IPS-20b (cell line): ENCODE measurements at regions not wholly inside any gene's neighbourhood (a gene's known extent, or its start where the extent isn't known, plus 50 kb on each side); places are given as distances from the start of the nearest gene placed in this dataset.

Experiments
- H3K27ac ChIP-seq: one replicate; pipeline ENCODE4 v1.5.1; 2013; ENCODE audit warnings: low read length
- H3K27me3 ChIP-seq: 2 replicates; pipeline ENCODE4 v1.6.1; 2013; ENCODE audit warnings: mild to moderate bottlenecking, low read length, inconsistent platforms; ENCODE audit not compliant: insufficient read depth
- H3K36me3 ChIP-seq: 2 replicates; pipeline ENCODE4 v1.6.1; 2013; ENCODE audit warnings: low read depth, mild to moderate bottlenecking, inconsistent platforms, low read length, moderate library complexity; ENCODE audit not compliant: insufficient read depth
- H3K4me1 ChIP-seq: 2 replicates; pipeline ENCODE4 v1.6.1; 2013; ENCODE audit warnings: mild to moderate bottlenecking, control low read depth, inconsistent platforms, low read length, moderate library complexity; ENCODE audit not compliant: insufficient read depth
- H3K4me3 ChIP-seq: 2 replicates; pipeline ENCODE4 v1.5.1; 2013; ENCODE audit warnings: mild to moderate bottlenecking, low read length, inconsistent platforms
- H3K9ac ChIP-seq: 2 replicates; pipeline ENCODE4 v1.6.1; 2013; ENCODE audit warnings: low read depth, mild to moderate bottlenecking, inconsistent platforms, low read length, moderate library complexity
- H3K9me3 ChIP-seq: 2 replicates; pipeline ENCODE4 v1.6.1; 2013; ENCODE audit warnings: mild to moderate bottlenecking, low read depth, low read length, inconsistent platforms; ENCODE audit not compliant: insufficient read depth

GRCh38 chr5:82389347-82389746 lies 111.2 kb upstream of the RPS23 start:
- H3K4me1 ChIP-seq = no peaks in the 10 kb centered on the region
- H3K27ac ChIP-seq = no peak overlapping the region
- H3K27me3 ChIP-seq = no peaks in the 10 kb centered on the region
- no peak overlapping the region for H3K9ac ChIP-seq
- no peak overlapping the region for H3K4me3 ChIP-seq
- H3K9me3 ChIP-seq = no peaks in the 10 kb centered on the region; the same call in 1 of the 2 replicates
- no peaks in the 10 kb centered on the region for H3K36me3 ChIP-seq

GRCh38 chr5:82388181-82388580 lies 110.0 kb upstream of the RPS23 start:
- Histone ChIP-seq H3K9me3 (no peaks in the 10 kb centered on the region; the same call in 1 of the 2 replicates), H3K27ac (no peak overlapping the region), H3K9ac (no peak overlapping the region), H3K4me1 (no peaks in the 10 kb centered on the region), H3K27me3 (no peaks in the 10 kb centered on the region), H3K4me3 (no peak overlapping the region), H3K36me3 (no peaks in the 10 kb centered on the region)

- H3K4me1 ChIP-seq = no peaks in the 10 kb centered on the region
- H3K9ac ChIP-seq = no peak overlapping the region
- no peak overlapping the region for H3K4me3 ChIP-seq
- no peaks in the 10 kb centered on the region for H3K36me3 ChIP-seq
- no peak overlapping the region for H3K27ac ChIP-seq
- H3K9me3 ChIP-seq = no peaks in the 10 kb centered on the region; the same call in 1 of the 2 replicates
- no peaks in the 10 kb centered on the region for H3K27me3 ChIP-seq
Measured at GRCh38 chr5:82387819-82388166, 109.6 kb upstream of the RPS23 start.

GRCh38 chr5:82387001-82387818 lies 109.1 kb upstream of the RPS23 start:
- Histone ChIP-seq H3K27me3 (no peaks in the 10 kb centered on the region), H3K36me3 (no peaks in the 10 kb centered on the region), H3K27ac (no peak overlapping the region), H3K4me3 (no peak overlapping the region), H3K9ac (no peak overlapping the region), H3K4me1 (no peaks in the 10 kb centered on the region), H3K9me3 (no peaks in the 10 kb centered on the region)

- no peaks in the 10 kb centered on the region for H3K27me3 ChIP-seq
- H3K36me3 ChIP-seq = no peaks in the 10 kb centered on the region
- H3K4me3 ChIP-seq = no peak overlapping the region
- no peak overlapping the region for H3K9ac ChIP-seq
- no peaks in the 10 kb centered on the region for H3K9me3 ChIP-seq
- no peaks in the 10 kb centered on the region for H3K4me1 ChIP-seq
- H3K27ac ChIP-seq = no peak overlapping the region
Measured at GRCh38 chr5:82386576-82386975, 108.4 kb upstream of the RPS23 start.

- Histone ChIP-seq H3K9ac (no peak overlapping the region), H3K9me3 (peaks cover 6% of the 10 kb centered on the region; the same call in 1 of the 2 replicates), H3K4me1 (0 out of 2 replicates have a peak, but pooled peaks cover 4% of the 10 kb centered on the region), H3K27ac (no peak overlapping the region), H3K36me3 (no peaks in the 10 kb centered on the region), H3K4me3 (no peak overlapping the region), H3K27me3 (no peaks in the 10 kb centered on the region)
Measured at GRCh38 chr5:82384034-82384750, 106.0 kb upstream of the RPS23 start.

GRCh38 chr5:82381591-82381990 lies 103.4 kb upstream of the RPS23 start:
- Histone ChIP-seq H3K9ac (no peak overlapping the region), H3K9me3 (peaks cover 10% of the 10 kb centered on the region; the same call in 1 of the 2 replicates), H3K4me1 (peaks cover 6% of the 10 kb centered on the region; the same call in 1 of the 2 replicates), H3K4me3 (no peak overlapping the region), H3K36me3 (no peaks in the 10 kb centered on the region), H3K27me3 (no peaks in the 10 kb centered on the region), H3K27ac (no peak overlapping the region)

- Histone ChIP-seq H3K36me3 (no peaks in the 10 kb centered on the region), H3K4me1 (peaks cover 8% of the 10 kb centered on the region; the same call in 1 of the 2 replicates), H3K9ac (no peak overlapping the region), H3K27me3 (no peaks in the 10 kb centered on the region), H3K9me3 (peaks cover 10% of the 10 kb centered on the region; the same call in 1 of the 2 replicates), H3K4me3 (no peak overlapping the region), H3K27ac (no peak overlapping the region)
Measured at GRCh38 chr5:82376307-82376706, 98.2 kb upstream of the RPS23 start.

- Histone ChIP-seq H3K27me3 (no peaks in the 10 kb centered on the region), H3K9ac (no peak overlapping the region; the same call in 1 of the 2 replicates)
Measured at GRCh38 chr5:82375488-82376244, 97.5 kb upstream of the RPS23 start.

GRCh38 chr5:82374637-82375036 lies 96.5 kb upstream of the RPS23 start:
- Histone ChIP-seq H3K4me1 (peaks cover 4% of the 10 kb centered on the region; the same call in 1 of the 2 replicates), H3K36me3 (no peaks in the 10 kb centered on the region), H3K27ac (no peak overlapping the region), H3K27me3 (no peaks in the 10 kb centered on the region), H3K9me3 (peaks cover 5% of the 10 kb centered on the region; the same call in 1 of the 2 replicates), H3K4me3 (no peak overlapping the region), H3K9ac (no peak overlapping the region)

More at GRCh38 chr5:82375488-82376244, 97.5 kb upstream of the RPS23 start:
- Histone ChIP-seq H3K36me3 (no peaks in the 10 kb centered on the region), H3K4me3 (no peak overlapping the region), H3K4me1 (peaks cover 5% of the 10 kb centered on the region; the same call in 1 of the 2 replicates), H3K27ac (no peak overlapping the region), H3K9me3 (peaks cover 10% of the 10 kb centered on the region; the same call in 1 of the 2 replicates)

- Histone ChIP-seq H3K4me3 (no peak overlapping the region), H3K27ac (no peak overlapping the region), H3K36me3 (no peaks in the 10 kb centered on the region)
Measured at GRCh38 chr5:82367930-82368329, 89.8 kb upstream of the RPS23 start.

More at GRCh38 chr5:82367930-82368329, 89.8 kb upstream of the RPS23 start:
- Histone ChIP-seq H3K9ac (no peak overlapping the region), H3K9me3 (no peaks in the 10 kb centered on the region), H3K4me1 (no peaks in the 10 kb centered on the region), H3K27me3 (no peaks in the 10 kb centered on the region)
